Sigmoid colon (tissue), 6 donors: ENCODE measurements at regions not wholly inside any gene's neighbourhood (a gene's known extent, or its start where the extent isn't known, plus 50 kb on each side); places are given as distances from the start of the nearest gene placed in this dataset.

Source experiments
- DNase-seq: peaks from one replicate; pipeline ENCODE4 v3.0.0-alpha.2; 2019
- H3K27ac ChIP-seq, 4 donors: fragments of 200-600 bp; sonication (generic); one replicate each; pipeline ENCODE4 v1.5.1; 2016 to 2019; ENCODE audit warnings: mild to moderate bottlenecking in 1 of 4
- H3K27me3 ChIP-seq, 3 donors: fragments of 200-600 bp; sonication (generic); one replicate each; pipeline ENCODE4 v1.5.1; 2019; ENCODE audit warnings: mild to moderate bottlenecking in 1 of 3
- H3K36me3 ChIP-seq, 4 donors: fragments of 200-600 bp; sonication (generic); one replicate each; pipeline ENCODE4 v1.5.1; 2016 to 2019
- H3K4me1 ChIP-seq, 4 donors: fragments of 200-600 bp; sonication (generic); one replicate each; pipeline ENCODE4 v1.5.1; 2017 to 2019
- H3K4me3 ChIP-seq, 4 donors: fragments of 200-600 bp; sonication (generic); one replicate each; pipeline ENCODE4 v1.5.1; 2017 to 2019; ENCODE audit warnings: mild to moderate bottlenecking in 2 of 4, moderate library complexity in 1 of 4
- H3K9me3 ChIP-seq, 4 donors: fragments of 200-600 bp in 3 of 4; sonication (generic) in 3 of 4; one replicate each; pipeline versions ENCODE4 v1.5.1 to v1.6.1; 2013 to 2019
- CTCF ChIP-seq, 4 experiments: fragments of 450-650 bp in 3 of 4; fragments of 200-600 bp in 1 of 4; IDR thresholded peaks; one replicate each; pipeline ENCODE4 v1.5.1; 2016 to 2019; ENCODE audit warnings: antibody characterized with exemption in 4 of 4, mild to moderate bottlenecking in 3 of 4, moderate library complexity in 2 of 4
- EP300 ChIP-seq, 4 donors: sonication (generic); formaldehyde crosslinking; IDR thresholded peaks; one replicate each; pipeline ENCODE4 v1.6.1; 2017; ENCODE audit warnings: antibody characterized with exemption in 4 of 4
- POLR2A ChIP-seq, 2 donors: fragments of 450-650 bp; IDR thresholded peaks; one replicate each; pipeline ENCODE4 v1.6.1; 2016; ENCODE audit warnings: antibody characterized with exemption in 2 of 2, mild to moderate bottlenecking in 2 of 2, moderate library complexity in 2 of 2
- POLR2AphosphoS5 ChIP-seq, 4 donors: sonication (generic); formaldehyde crosslinking; IDR thresholded peaks; one replicate each; pipeline ENCODE4 v1.6.1; 2017; ENCODE audit warnings: antibody characterized with exemption in 4 of 4
- WGBS, 2 donors: extraction: QIAGEN DNeasy Blood & Tissue Kit; methylation state at CpG; one replicate each; pipeline ENCODE4 v1.1.7; 2013; 5-methylcytosine and 5-hydroxymethylcytosine counted together
- intact Hi-C: fragments of 100-400 bp; cut with DNase I; formaldehyde crosslinking; loops from one replicate; pipeline ENCODE4 v1.15.1; 2023
- donor health status: healthy with polysubstance abuse.
- donor health status: healthy.

- H3K36me3 ChIP-seq, result no peaks in the 10 kb centered on the region
- H3K4me3 ChIP-seq, result no peak overlapping the region
- H3K27ac ChIP-seq, result no peak overlapping the region
- no peaks in the 10 kb centered on the region for H3K4me1 ChIP-seq
- intact Hi-C loops, result no loop called here
- TF ChIP-seq POLR2A (IDR thresholded peaks at IDR 0.05), result no peak
- no peak for TF ChIP-seq CTCF (IDR thresholded peaks at IDR 0.05)
- no peak for TF ChIP-seq POLR2AphosphoS5 (IDR thresholded peaks at IDR 0.05)
- TF ChIP-seq EP300 (IDR thresholded peaks at IDR 0.05), result no peak
- no peaks in the 10 kb centered on the region for H3K9me3 ChIP-seq
- H3K27me3 ChIP-seq, result no peaks in the 10 kb centered on the region
- DNase-seq, result no peak
Measured at GRCh38 chr4:63742882-63743281, 666.4 kb downstream of the TECRL start.

- no peak for DNase-seq
- TF ChIP-seq POLR2A (IDR thresholded peaks at IDR 0.05) (no peak), CTCF (IDR thresholded peaks at IDR 0.05) (no peak), EP300 (IDR thresholded peaks at IDR 0.05) (no peak), POLR2AphosphoS5 (IDR thresholded peaks at IDR 0.05) (no peak)
- Histone ChIP-seq H3K4me1 (no peaks in the 10 kb centered on the region), H3K27me3 (no peaks in the 10 kb centered on the region), H3K36me3 (no peaks in the 10 kb centered on the region), H3K27ac (no peak overlapping the region), H3K4me3 (no peak overlapping the region), H3K9me3 (no peaks in the 10 kb centered on the region)
- 87% methylated on average over 4 of the region's 4 CpGs for WGBS, 2 donors
- intact Hi-C loops, result no loop called here
Measured at GRCh38 chr4:63729519-63729918, 679.7 kb downstream of the TECRL start.

DNA sequence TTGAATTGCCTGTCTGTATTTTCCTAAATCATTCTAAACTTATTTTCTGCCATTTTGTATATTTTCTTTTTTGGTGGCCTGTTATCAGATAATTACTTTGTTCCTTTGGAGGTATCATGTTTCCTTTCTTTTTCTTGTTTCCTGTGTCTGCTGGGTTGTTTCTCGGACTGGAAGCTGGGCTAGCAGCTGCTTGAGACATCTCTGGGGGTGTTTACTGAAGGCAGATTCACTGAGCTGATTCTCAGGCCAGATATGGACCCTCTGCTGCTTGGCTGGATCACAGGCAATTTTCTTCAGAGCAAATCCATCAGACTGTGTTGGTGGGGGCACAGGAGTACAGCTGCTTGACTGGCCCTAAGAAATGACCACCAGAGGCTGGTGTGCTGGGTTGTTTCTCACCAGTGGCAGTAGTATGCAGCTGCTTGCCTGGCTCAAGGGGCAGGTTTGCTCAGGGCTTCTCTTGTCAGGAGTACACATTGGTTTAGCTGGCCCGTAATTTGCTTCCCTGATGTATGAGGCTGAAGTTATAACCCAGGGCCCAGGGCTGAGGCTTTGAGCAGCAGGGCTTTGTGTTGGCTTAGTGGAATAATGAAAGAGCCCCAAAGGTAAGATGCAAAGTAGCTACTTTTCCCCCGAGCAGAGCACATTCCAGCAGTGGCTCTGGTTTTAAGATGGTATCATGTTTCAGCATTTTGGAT is 680.6 kb downstream of the TECRL start:
- Histone ChIP-seq H3K4me3 (no peak overlapping the region), H3K27ac (no peak overlapping the region), H3K36me3 (no peaks in the 10 kb centered on the region), H3K9me3 (no peaks in the 10 kb centered on the region), H3K27me3 (no peaks in the 10 kb centered on the region), H3K4me1 (no peaks in the 10 kb centered on the region)
- intact Hi-C loops, result no loop called here
- TF ChIP-seq POLR2AphosphoS5 (IDR thresholded peaks at IDR 0.05) (no peak), EP300 (IDR thresholded peaks at IDR 0.05) (no peak), POLR2A (IDR thresholded peaks at IDR 0.05) (no peak), CTCF (IDR thresholded peaks at IDR 0.05) (no peak)
- whole genome bisulfite sequencing, 2 donors, result 21 to 48% methylated on average over 3 of the region's 3 CpGs
- no peak for DNase-seq

DNA sequence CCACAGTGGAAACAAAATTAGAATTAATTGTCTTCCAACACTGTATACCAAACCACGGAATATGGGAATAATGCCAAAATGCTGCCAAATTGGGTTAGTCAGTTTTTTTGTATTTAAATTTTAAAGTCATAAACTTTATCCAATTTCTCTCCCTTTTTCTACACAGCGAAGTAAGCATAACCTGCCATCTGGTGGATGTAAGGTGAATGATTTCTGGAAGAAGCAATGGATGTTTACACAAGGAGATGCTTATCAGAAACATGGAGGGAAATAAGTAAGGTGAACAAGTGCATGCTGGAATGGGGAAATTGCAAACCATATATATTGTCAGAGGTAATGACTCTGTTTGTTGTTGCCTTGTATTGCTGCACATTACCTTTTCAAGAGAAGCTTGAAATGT is 691.9 kb downstream of the TECRL start:
- no peaks in the 10 kb centered on the region for H3K9me3 ChIP-seq
- DNase-seq, result no peak
- TF ChIP-seq EP300 (IDR thresholded peaks at IDR 0.05) (no peak), POLR2A (IDR thresholded peaks at IDR 0.05) (no peak), POLR2AphosphoS5 (IDR thresholded peaks at IDR 0.05) (no peak), CTCF (IDR thresholded peaks at IDR 0.05) (no peak)

GRCh38 chr4:63708661-63709060 is 700.6 kb downstream of the TECRL start:
- Histone ChIP-seq H3K9me3 (no peaks in the 10 kb centered on the region), H3K27ac (no peak overlapping the region), H3K27me3 (no peaks in the 10 kb centered on the region), H3K4me1 (no peaks in the 10 kb centered on the region), H3K4me3 (no peak overlapping the region), H3K36me3 (no peaks in the 10 kb centered on the region)
- intact Hi-C loops, result no loop called here
- TF ChIP-seq POLR2AphosphoS5 (IDR thresholded peaks at IDR 0.05) (no peak), EP300 (IDR thresholded peaks at IDR 0.05) (no peak), POLR2A (IDR thresholded peaks at IDR 0.05) (no peak), CTCF (IDR thresholded peaks at IDR 0.05) (no peak)
- WGBS, 2 donors, result 25 to 55% methylated on average over 2 of the region's 2 CpGs
- DNase-seq, result no peak

More for the DNA sequence above, 691.9 kb downstream of the TECRL start:
- 18 to 24% methylated on average over 2 of the region's 2 CpGs for WGBS, 2 donors
- H3K4me1 ChIP-seq, result no peaks in the 10 kb centered on the region
- no peak overlapping the region for H3K27ac ChIP-seq
- H3K36me3 ChIP-seq, result no peaks in the 10 kb centered on the region
- no peaks in the 10 kb centered on the region for H3K27me3 ChIP-seq
- no peak overlapping the region for H3K4me3 ChIP-seq
- intact Hi-C loops, result no loop called here
